Hepatic stellate cell (primary cell): ENCODE measurements at regions not wholly inside any gene's neighbourhood (a gene's known extent, or its start where the extent isn't known, plus 50 kb on each side); places are given as distances from the start of the nearest gene placed in this dataset.

Experiments used
- DNase-seq: peaks from one replicate; pipeline ENCODE4 v3.0.0; 2011; ENCODE audit warnings: low spot score

DNA sequence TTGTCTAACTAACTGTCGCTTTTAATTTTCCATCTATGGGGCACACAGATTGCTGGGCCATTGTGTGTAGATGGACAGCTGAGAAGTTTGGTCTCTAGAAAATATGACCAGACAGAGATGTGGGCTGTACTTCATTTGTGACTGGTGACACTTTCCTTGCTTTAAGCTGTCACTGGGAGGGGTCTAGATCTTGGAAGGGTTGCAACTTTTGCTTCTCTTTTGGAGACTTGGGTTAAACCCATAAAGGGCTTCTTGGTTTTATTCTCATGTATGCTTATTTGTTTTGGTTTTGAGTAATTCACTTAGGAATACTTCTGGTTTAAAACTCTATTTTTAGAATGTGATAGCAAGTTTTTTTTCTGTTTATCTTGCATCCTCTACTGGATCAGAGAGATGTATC, 80.2 kb downstream of the ETS2 start:
- DNase-seq = no peak

- no peak for DNase-seq
Observed at GRCh38 chr21:38884440-38884839, 78.7 kb downstream of the ETS2 start.

GRCh38 chr21:38883142-38883541, 77.4 kb downstream of the ETS2 start:
- no peak for DNase-seq

DNA sequence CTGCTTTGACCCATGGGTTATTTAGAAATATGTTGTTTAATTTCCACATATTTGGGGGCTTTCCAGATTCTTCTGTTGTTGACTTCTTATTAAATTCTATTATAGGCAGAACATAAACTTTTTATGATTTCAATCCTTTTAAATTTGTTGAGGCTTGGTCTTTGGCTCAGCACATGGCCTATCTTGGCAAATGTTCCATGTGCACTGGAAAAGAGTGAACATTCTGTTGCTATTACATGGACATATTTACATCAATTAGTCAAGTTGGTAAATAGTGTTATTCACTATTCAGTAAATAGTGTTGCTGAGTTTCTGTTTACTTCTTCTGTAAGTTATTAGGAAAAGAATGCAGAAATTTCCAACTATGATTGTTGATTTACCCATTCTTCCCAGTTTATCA, 75.4 kb downstream of the ETS2 start:
- DNase-seq = no peak

DNA sequence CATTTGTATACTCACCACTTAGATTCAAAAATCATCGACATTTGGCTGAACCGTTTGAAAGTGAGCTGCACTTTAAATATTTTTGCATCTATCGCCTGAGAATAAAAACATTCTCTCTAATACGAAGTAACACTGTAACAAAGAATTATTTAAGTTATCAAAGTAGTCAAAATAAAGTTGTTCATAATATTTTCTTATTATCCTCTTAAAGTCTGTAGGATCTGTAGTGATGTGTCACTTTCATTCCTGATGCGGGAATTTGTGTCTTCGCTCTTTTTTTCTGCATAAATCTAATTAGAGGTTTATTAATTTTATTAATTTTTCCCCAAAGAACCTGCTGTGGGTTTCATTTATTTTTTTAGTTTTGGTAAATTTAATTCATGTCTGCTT, 74.8 kb downstream of the ETS2 start:
- DNase-seq = no peak

- DNase-seq = no peak
Observed at GRCh38 chr21:38879912-38880576, 74.3 kb downstream of the ETS2 start.

GRCh38 chr21:38878379-38879179, 72.8 kb downstream of the ETS2 start:
- no peak for DNase-seq

DNA sequence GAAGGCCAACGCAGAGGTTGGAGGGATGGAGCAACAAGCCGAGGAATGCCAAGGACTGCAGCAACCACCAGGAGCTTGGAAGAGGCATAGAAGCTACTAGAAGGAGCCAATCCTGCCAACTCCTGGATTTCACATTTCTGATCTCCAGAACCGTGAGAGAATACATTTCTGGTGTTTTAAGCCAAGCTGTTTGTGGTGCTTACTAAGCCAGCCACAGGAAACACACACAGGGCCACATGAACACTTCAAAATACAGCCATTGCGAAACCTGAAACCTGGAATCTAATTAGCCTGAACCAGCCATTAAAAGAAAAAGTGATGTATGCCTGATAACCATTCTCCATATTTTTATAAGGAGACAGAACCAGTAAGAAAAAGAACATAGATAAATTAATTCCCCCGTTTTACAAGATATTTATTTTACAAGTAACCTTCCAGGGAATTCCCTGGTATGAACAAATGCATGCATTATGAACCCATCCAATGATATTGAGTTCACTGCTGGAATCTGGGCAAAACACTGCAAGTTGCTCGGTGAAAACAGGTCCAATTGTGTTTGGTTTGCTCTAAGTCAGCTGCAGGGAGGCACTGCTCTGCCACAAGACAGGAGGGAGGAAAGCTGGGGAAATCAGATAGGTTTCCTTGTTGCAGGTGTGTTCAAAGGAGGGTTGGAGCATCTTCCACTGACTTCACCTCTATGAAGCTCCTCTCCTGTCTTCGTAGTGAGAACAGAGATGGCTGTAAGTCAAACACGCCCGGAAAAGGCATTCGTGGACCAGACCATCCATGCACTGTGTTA, 70.2 kb downstream of the ETS2 start:
- DNase-seq = no peak
